Keratinocyte (primary cell): ENCODE measurements at regions not wholly inside any gene's neighbourhood (a gene's known extent, or its start where the extent isn't known, plus 50 kb on each side); places are given as distances from the start of the nearest gene placed in this dataset.

Experiments used
- CTCF ChIP-seq, 3 experiments: IDR thresholded peaks in 1 of 3; conservative IDR thresholded peaks in 1 of 3; optimal IDR thresholded peaks in 1 of 3; 2 replicates in 2 of 3; 3 replicates in 1 of 3; pipeline versions ENCODE3 to v1.5.1; 2011; ENCODE audit warnings: low read length in 3 of 3, mild to moderate bottlenecking in 3 of 3, moderate library complexity in 2 of 3, control low read depth in 1 of 3, inconsistent platforms in 1 of 3; ENCODE audit not compliant: insufficient read depth in 2 of 3; ENCODE audit errors: extremely low read depth in 1 of 3
- EZH2 ChIP-seq: IDR thresholded peaks from one replicate; pipeline ENCODE4 v1.6.1; 2012; ENCODE audit warnings: inconsistent platforms, mild to moderate bottlenecking, low read length, moderate library complexity

DNA sequence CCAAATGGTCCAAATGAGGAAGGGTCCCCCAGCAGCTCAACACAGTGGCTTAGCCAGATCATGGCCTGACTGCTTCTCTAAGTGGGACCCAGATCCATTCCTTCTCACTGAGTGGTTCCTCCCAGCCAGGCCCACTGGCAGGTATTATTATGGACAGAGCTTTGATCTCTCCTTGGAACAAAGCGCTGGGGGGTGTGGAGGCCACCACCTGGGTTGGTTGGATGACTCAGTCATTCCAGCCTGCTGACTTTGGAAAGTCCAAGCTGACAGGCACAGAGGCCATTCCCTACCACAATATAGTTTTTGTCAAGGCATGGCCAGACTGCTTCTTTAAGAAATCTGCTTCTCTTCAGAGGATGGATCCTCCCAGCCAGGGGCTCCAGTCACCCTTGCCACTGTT is 341.1 kb downstream of the BTG1 start:
- TF ChIP-seq CTCF (optimal IDR thresholded peaks at IDR 0.05 in 1 of 3, IDR thresholded peaks at IDR 0.05 in 1 of 3, conservative IDR thresholded peaks at IDR 0.05 in 1 of 3; ENCODE audit: extremely low read depth in 1 of 3, insufficient read depth in 2 of 3, low read length in 3 of 3) (no peak), EZH2 (no peak)
